GOT3 (cell line): ENCODE measurements at regions not wholly inside any gene's neighbourhood (a gene's known extent, or its start where the extent isn't known, plus 50 kb on each side); places are given as distances from the start of the nearest gene placed in this dataset.

ENCODE experiments used
- DNase-seq: peaks from one replicate; lab custom pipeline; 2025; ENCODE audit warnings: mixed read lengths; lab: John Stamatoyannopoulos, UW

DNA sequence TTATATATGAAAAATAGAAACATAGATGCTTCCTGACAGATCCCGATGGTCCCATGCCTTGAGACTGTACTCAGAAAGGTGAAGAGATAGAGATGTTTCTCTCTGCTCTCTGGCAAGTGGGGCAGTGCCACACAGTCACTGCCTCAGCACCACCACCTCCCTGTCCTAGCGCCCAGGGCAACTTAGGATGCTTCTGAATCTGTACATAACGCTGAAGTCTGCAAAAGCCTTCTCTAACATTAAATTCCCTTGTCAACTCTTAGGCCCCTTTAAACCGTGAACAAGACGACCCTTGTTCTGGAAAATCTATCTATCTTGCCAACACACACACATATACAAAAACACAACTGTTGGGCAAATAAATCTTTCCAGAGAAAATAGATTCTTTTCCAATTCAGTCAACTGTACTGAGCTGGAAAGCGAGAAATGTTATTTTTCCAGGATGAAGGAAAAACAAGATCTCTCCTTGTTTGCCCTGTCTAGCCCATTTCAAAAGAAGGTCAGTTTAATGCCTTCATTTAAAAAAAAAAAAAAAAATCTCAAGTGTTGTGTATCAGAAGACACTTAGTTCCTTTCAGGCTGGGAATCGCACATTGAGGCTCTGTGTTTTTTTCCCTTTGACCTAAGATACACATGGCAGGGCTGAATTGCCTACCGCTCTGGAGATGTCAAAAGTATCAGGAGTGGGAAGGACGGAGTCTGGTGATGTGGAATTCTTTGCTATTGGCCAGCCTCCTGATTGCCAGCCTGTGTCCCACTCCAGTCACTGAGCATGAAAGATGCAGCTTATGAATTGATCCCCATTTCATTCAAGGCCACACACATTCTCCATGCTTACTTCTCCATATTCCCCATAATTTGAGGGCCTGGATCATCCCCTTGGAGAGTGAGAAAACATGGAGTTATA is 241.4 kb downstream of the LACC1 start:
- DNase-seq, result no peak

DNA sequence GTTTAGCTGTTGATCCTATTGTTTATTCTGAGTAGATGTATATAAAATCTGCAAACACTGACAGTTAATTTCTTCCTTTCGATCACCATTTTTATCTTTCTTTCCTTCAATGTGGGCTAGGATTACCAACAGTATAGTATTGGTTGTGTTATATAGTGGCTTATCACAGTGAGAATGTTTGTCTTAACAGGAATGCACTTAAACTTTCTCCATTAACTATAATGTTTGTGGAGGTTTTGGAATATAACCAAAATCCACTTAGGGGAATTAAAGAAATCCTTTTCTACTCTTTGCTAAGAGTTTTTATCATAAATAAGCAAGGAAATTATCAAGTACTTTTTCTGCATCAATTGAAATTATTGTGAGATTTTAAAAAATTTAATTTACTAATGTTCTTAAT is 244.6 kb downstream of the LACC1 start:
- DNase-seq, result no peak

DNA sequence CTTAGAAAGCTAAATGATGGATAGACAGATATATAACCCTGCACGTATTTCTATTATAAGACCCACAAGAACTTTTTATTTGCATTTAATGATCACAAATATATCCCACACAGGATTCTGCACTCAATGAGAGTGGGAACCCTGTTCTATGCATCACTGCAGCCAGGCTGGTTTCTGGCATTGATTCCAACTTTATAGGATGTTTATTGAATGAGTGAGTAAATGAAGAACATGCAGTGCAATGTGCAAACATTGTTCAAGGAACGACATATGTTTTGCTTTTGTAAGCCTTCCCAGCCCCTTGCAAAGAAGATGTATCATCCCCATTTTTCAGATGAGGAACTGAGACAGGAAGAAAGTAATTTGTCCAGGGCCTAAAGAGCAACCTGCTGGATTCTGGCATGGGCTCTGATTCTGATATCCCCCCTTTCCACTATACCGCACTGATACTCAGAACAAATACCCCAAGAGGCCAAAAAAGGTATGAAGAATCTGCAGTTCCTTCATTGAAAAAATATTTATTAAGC is 246.3 kb downstream of the LACC1 start:
- no peak for DNase-seq

DNA sequence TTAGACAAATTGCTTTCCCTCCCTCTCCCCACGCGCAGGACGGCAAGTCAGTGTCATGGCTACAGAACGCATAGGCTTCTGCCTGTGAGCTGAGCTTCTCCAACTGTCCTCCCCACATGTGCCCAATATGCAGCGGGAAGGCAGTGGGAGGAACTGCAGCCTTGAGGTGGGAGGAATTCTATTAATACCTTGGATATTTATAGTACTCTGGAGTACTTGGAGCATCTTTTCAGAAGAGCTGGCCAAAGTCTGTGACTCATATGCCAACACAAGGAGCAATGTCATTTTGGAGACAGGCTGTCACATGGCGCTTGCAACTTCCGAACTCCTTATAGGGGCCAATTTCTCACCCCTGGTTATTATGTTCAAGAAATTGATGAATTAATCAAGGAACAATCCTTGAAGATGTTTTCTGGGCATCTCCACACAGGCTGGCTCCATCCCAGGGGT is 245.0 kb upstream of the SERP2 start:
- DNase-seq, result no peak

DNA sequence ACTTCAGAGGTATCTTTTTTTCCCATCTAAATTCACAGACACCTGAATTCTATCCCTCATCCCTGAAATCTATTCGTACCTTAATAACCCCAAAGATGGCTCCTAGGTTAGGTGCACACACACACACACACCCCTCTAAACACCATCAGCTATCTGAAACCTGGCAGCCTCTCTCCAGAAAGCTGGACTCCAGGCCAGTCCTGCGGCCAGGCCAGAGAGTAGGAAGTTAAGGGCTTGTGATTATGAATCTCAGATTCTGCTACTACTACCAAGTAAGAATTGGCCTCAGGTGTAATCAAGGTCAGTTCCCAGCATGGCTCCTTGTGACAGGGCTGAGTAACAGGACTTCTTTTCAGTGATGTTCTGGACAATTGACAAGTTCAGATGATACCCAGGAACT is 244.2 kb upstream of the SERP2 start:
- DNase-seq, result no peak

DNA sequence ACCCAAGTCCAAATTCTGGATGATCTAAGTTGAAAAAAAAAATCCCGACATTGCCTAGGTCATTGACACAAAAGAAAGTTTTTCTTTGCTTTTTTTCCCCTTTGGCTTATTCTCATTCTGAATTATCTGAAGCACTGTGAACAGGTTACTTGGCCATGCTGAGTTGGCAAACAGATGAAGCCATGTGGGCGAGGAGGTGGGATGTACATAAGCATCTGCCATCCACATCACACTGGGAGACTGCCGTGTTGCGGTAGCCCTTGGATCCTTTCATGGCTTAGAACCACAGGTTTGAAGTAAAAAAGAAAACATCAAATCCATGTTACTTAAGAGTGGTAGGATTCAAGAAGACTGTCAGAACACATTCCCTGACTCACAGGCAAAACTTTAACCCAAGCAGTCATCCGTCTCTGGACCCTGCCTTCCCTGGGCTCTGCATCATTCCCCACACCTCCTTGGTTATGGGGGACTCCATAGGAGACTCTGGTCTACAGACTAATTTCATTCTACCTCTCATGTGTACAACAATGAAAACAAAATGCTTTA is 242.5 kb upstream of the SERP2 start:
- no peak for DNase-seq

DNA sequence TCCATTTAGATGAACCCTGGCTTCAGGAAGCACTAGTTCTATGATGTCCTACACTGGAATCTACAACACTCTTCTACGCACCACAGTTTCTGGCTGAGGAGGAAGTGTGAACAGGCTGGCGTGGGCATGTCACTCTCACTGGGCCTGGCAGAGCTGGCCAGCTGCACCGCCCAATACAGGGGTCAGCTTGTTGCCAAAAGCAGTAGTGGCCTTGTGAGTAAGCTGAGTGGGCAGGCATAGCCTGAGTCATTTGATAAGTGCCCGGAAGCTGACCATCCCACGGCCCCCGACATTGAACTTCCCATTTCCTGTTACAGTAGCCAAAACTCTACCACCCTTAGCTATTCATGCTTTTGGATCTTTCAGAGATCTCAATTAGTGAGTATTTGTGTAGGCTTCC is 240.9 kb upstream of the SERP2 start:
- no peak for DNase-seq

DNA sequence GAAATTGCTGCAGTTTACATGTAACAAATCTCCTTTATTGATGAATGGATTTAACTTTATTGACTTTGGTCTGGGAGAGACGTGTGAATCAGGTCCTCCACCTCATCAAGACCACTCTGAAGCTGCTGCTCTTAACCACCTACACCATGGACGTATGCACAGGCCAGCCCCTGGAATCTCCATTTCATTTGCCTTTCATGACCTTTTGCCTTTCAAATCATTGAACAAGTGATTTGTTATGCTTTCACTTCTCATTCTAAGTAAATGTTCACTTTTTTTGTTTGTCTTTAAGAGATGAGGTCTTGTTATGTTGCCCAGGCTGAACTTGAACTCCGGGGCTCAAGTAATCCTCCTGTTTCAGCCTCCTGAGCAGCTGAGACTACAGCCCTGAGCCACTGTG is 240.0 kb upstream of the SERP2 start:
- DNase-seq, result no peak

DNA sequence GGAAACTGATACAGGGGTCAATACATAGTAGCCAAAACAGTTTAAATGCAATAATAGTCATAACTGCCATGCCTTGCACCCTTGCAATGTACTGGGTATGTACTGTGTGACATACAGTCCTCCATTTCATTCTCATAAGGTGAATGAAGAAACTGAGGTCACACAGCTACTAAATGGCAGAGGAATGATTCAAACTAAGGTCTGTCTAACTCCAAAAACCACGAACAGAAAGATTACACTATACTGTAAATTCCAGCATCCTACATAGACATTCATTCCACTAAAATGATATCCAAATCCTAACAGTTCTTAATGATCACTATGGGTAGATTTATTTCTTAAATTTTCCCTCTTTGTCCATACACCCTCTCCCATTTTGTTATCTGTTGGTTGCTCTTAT is 238.1 kb upstream of the SERP2 start:
- no peak for DNase-seq

DNA sequence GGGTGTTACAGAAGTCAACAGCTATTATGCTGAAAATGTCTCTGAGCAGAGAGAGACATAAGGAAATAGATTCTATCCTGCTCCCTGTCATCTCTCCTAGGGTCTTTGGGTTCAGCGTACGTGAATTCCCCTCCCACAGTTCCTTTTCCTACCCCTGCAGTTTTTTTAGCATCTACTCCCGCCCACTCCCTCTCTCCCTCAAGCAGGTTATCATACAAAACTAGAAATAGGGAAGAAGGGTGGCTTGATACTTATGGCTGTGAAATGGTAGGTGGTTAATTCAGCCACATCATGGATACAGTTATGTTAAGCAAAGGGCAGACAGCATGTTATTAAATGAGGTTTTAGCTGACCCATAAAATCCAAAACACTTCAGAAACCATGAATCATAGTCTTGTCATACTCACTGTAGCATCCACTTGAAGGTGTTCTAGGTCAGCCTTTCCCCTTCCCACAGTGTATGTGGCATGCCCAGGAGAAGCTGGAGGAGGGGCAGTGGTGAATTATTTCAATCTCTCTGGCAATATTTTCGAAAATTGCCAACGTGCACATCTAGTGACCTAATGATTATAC is 236.8 kb upstream of the SERP2 start:
- no peak for DNase-seq

DNA sequence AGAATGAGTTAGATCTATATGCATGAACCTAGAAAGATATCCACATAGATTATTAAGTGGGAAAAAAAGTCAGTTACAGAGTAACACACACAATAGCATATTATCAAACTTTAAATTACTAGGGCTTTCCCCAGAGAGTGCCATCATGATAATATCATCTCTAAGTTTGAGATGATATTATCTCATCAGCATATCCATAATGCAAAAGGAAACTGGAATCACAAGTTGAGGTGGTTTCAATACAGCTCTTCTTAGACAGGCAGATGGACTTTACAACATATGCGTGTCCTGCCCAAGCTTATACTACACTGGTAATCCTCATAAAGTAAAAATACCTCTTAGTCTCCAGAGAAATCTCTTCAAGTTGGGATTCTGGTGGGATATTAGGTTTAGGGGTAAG is 236.2 kb upstream of the SERP2 start:
- no peak for DNase-seq

DNA sequence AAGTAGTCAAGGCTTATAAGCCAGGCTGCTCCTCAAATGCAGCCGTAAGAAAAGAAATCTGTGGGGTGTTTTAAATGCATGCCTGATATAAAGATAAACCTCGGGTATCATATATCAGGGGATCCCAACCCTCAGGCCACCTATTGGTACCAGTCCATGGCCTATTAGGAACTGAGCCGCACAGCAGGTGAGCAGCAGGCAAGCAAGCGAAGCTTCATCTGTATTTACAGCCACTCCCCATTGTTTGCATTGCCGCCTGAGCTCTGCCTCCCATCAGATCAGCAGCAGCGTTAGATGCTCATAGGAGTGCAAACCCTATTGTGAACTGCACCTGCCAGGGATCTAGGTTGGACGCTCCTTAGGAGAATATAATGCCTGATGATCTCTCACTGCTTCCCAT is 233.5 kb upstream of the SERP2 start:
- DNase-seq, result no peak

DNA sequence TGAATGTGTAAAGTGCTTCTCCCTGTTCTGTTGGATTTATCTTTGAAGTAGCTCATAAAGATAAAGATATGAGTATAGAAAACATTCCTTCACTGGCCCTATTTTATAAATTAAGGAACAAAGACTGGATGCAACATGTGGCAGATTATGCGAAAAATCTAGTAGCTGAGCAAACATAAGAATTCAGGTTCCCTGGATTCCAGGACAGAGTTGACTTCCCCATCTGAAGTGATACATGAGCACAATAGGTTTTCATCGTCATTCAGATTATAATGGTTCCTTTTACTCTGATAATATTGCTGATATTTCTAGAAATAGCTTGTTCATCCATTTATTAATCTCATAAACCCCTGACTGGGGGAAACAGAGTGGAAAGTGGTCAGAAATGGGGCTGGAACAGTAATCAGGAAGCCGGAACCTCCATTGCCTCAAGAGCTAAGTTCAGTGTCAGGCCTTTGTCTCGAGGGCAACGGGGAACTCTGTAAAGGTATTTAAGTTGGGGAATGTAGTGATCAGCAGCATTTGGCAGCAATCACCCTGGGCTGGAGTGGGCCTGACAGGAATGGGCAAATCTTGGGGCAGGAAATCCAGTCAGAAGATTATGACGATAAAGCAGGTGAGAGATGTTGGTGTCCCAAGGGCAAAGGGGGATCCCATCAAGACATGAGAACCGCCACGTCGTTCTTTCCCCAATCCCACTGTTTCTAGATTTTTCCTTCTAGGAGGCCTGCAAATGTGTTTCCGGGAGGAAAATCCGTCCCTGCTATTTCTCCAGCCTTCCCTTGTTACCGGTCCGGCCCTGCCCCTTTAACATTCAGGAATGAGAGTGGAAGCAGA is 232.5 kb upstream of the SERP2 start:
- no peak for DNase-seq

DNA sequence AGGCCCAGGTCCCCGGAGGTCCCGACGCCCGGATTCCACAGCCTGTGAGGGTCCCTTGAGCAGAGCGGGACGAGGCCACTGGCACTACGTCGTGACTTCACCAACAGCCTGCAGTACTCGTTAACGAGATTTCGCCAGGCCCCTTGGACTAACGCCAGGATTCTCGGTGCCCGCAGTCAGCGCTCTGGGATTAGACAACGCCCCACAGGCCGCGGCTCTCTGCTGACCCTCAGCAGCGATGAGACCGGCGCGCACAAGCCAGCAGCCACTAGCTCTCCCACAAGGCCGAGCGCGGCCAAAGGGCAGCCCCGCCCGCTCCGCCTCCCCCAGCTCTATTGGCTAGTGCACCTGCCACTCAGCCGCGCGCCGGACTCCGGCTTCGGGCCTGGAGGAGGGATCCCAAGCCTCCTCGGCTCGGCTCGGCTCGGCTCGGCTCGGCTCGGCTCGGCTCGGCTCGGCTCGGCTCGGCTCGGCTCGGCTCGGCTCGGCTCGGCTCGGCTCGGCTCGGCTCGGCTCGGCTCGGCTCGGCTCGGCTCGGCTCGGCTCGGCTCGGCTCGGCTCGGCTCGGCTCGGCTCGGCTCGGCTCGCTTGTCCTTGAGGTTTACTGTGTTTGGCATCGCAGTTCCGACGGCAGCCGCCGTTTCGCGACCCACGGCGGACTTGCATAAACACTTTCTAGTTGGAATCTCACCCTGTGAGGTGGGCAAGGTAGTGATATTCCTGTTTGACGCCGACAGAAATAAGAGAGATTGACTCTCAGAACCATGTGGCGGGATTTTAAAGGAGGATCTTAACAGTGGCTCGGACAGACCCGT is 231.7 kb upstream of the SERP2 start:
- DNase-seq, result peak; percentile 94

DNA sequence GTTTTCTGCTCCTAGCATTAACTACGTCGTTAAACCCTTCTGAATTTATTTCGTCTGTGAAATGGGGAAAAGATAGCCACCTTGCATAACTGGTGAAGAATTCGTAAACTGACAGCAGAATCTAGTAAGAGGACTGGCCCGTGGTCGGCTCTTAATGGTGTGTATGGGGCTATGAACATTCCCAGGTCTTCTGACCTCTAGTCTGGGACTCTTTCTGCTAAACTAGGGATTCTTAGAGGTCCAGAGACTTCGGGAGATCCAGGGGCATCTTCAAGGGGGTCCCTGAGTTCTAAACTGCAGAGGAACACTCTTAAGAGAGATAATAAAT is 231.1 kb upstream of the SERP2 start:
- no peak for DNase-seq

DNA sequence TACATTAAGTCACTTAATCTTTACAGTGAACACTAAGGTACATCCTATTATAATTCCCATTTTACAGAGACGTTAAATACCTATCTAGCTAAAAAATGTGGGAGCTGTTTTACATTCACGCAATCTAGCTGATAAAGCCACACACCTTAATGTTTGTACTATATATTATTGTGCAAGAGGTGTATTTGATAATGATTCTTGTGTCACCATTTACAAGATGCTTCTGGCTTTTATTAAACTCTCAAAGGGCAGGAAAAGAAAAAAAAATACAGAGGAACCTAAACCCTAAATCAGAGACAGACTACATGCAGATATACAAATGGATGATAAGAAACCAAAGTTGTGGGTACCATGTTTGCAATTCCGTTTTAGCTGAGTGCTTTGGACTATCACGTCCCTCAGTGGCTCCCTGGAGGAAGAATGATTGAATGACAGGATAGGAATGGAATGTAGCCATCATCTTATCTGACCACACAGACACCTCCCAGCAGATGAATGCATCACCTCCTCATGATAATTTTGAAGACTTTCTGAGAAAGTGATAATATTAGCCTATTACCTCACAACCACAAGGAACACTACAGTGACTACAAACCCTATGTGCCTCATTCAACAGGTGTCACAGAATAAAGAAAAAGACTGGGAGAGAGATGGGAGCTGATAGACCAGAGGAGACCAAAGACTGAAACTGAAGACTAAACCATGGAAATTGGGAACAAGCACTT is 230.5 kb upstream of the SERP2 start:
- no peak for DNase-seq

DNA sequence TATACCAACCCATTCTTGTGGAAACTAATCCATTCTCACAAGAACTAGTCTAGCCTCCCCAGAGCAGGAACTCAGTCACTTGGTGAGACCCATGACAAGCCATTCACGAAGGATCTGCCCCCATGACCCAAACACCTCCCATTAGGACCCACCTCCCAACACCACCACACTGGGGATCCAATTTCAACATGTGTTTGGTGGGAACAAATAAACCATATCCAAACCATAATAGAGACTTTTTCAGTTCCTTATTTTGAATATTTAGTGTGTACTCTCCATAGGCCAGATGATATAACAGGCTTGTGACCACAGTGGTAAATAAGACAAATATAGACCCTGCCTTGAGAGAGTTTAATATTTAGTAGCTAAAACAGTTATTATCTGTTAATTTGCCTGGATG is 227.5 kb upstream of the SERP2 start:
- DNase-seq, result no peak

DNA sequence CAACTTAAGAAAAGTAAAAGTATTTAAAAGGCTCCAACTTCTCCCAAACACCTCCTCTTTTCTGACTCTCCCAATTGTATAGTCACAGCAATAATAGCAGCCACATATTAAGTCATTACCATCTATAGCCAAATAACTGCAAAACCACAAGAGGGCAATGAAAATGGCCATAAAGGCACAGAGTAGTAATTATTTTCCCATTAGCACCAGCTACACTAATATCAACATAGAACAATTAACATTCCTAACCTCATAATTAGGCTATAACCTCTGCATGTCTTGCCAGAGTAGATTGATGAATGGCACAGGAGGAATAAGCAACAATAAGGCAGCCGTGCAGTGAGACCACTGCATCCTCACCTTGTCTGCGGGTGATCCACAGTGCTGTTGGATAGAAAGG is 226.4 kb upstream of the SERP2 start:
- no peak for DNase-seq

DNA sequence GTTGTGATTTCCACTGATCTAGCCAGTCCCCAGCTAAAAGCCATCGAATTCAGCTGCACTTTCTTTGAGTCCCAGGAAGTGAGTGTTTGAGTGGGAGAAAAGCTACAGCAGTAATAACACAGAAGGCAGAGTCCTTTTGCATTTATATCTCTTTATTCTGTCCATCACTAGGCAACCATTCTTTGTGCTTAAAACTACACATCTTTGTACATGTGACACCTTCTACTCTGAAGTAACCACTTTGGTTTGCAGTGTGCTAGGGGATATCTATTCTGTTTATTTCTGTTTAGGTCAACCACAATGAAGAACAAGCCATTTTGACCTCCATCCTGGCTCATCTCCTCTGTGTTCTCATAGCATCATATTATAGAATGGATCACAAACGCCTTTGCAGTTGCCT is 226.0 kb upstream of the SERP2 start:
- no peak for DNase-seq

DNA sequence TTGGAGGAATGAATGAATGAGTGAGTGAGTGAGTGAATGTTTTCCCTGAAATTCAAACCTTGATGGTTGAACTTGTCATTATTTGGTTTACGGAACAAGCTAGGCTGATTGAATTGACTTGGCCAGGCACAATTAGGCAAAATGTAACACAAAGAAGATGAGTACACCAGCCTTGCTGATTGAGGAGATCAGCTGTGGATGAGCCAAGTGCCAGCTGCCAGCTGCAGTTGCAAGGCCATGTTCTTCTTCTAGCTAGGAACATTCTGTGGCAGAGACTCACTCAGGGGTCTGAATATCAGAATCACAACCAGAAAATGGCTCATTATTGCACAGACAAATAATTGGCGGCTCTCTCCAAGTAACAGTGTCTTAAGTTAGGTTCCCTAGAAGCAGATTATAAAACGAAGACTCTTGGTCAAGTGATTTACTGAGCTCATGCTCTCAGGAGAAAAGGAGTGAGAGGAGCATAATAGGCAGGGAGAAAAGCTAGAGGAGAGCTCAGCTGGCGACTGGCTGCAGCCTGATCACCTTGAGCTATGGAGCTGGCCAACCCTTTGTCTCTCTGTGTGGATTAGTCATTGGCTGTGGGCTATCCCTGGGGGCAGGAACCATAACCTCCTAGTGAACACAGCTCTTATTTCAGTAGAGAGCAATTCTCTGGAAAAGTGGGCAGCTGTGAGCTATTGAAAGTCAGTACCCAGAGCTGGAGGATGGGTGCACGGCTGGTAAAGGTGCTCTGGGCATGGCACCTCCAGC is 225.3 kb upstream of the SERP2 start:
- DNase-seq, result no peak
